Keratinocyte (primary cell): ENCODE measurements at regions not wholly inside any gene's neighbourhood (a gene's known extent, or its start where the extent isn't known, plus 50 kb on each side); places are given as distances from the start of the nearest gene placed in this dataset.

Experiments
- CTCF ChIP-seq, 3 experiments: IDR thresholded peaks in 1 of 3; conservative IDR thresholded peaks in 1 of 3; optimal IDR thresholded peaks in 1 of 3; 2 replicates in 2 of 3; 3 replicates in 1 of 3; pipeline versions ENCODE3 to v1.5.1; 2011; ENCODE audit warnings: low read length in 3 of 3, mild to moderate bottlenecking in 3 of 3, moderate library complexity in 2 of 3, control low read depth in 1 of 3, inconsistent platforms in 1 of 3; ENCODE audit not compliant: insufficient read depth in 2 of 3; ENCODE audit errors: extremely low read depth in 1 of 3
- EZH2 ChIP-seq: IDR thresholded peaks from one replicate; pipeline ENCODE4 v1.6.1; 2012; ENCODE audit warnings: inconsistent platforms, mild to moderate bottlenecking, low read length, moderate library complexity

DNA sequence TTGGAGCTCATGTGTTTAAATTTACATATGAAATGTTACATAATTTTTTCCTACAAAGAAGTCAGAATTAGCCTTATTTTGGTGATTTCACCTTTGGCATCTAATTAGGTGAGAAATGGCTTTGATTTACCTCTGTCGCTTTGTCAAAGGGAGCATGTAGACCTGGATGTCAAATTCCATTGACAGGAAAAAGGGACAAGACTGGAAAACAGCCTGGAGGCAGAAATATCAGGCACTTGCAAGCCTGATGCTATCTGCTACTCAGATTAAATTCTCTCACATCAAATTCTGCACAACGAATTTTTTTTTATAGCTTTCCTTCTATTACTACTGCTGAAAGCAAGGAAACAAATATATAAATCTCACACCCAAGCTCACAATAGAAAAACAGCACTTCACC lies 54.1 kb upstream of the CTNND2 start:
- no peak for TF ChIP-seq CTCF (optimal IDR thresholded peaks at IDR 0.05 in 1 of 3, IDR thresholded peaks at IDR 0.05 in 1 of 3, conservative IDR thresholded peaks at IDR 0.05 in 1 of 3; ENCODE audit: extremely low read depth in 1 of 3, insufficient read depth in 2 of 3, low read length in 3 of 3)
- no peak for TF ChIP-seq EZH2
